GM21367 (cell line): ENCODE measurements at regions not wholly inside any gene's neighbourhood (a gene's known extent, or its start where the extent isn't known, plus 50 kb on each side); places are given as distances from the start of the nearest gene placed in this dataset.
"Not testable (repeated sequence)": the region's sequence is repeated elsewhere in the genome, so short reads cannot be mapped to it uniquely, and the experiment has no call there.

Experiments used
- ATAC-seq: cut with Tn5 transposase; IDR thresholded peaks from one replicate; pipeline ENCODE4 v1.9.1; 2021; ENCODE audit not compliant: unreplicated experiment

DNA sequence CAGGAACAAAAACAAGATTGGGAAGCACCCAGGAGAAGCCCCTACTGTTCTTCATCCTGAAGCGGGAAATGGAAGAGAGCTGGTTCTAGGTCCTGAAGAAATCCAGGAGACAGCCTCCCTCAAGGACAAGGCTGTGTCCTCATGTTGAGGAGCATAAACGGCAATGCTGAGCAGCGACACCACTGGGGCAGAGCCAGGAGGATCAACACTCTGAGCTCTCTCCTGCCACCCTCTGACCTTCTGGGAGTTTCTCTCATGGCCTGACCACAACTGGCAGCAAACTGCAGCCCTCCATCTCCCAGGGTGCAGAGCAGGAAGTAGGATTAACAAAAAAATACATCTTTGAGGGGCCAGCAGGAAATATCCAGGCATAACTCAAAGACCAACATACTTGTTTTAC, 1292.2 kb upstream of the TMEM132C start:
- no peak for ATAC-seq

DNA sequence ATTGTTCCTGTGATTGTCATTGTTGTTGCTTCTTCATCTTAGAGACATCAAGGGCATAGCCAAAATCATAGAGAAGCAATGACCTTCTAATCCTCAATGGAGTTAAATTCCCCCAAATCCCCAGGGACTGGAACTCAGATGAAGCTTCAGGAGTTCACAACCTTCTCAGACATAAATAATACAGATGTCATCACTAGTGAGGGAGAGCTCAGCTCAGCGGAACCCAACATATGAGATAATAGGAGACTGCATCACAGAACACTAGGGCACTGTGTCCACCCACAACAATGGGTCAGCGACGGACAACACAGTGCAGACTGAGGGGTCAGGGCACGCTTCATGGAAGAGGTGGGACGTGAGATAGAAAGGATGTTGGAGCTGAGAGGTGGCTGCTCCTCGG, 1290.4 kb upstream of the TMEM132C start:
- no peak for ATAC-seq

DNA sequence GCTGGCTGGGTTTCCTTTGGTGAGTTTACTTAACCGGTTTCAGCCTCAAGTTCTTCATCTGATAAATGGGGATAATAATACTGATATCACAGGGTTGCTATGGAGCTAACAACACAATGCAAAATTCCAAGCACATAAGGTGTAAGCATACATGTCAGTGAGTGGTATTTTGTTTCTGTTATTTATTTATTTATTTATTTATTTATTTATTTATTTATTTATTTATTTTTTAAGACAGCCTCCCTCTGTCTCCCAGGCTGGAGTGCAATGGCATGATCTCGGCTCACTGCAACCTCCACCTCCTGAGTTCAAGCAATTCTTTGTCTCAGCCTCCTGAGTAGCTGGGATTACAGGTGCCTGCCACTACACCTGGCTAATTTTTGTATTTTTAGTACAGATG, 1287.4 kb upstream of the TMEM132C start:
- not testable (repeated sequence) for ATAC-seq

DNA sequence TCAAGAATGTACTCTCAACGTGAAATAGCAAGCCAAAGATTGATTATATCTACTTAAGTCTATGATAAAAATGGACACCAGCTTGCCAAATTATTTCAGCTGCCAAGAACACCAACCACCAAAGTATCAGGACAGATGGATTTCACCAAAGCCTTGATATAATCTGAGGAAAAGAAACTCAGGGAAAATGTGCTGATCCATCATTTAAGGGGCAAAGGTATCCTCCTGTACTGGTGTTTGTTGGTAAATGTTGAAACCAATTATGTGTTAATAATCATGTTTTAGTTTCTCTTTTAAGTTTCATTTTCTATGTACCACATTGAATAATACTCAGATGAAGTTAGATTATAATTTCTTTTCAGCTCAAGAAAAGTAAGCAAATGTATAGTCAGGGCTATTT, 1284.3 kb upstream of the TMEM132C start:
- no peak for ATAC-seq

DNA sequence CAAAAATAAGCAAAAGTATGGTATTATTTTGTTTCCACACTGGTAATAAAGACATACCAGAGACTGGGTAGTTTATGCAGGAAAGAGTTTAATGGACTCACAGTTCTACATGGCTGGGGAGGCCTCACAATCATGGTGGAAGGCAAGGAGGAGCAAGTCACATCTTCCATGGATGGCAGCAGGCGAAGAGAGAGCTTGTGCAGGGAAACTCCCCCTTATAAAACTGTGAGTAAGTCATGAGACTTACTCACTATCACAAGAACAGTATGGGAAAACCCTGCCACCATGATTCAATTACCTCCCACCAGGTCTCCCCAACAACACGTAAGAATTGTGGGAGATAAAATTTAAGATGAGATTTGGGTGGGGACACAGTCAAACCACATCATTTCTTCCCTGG, 1283.2 kb upstream of the TMEM132C start:
- not testable (repeated sequence) for ATAC-seq

DNA sequence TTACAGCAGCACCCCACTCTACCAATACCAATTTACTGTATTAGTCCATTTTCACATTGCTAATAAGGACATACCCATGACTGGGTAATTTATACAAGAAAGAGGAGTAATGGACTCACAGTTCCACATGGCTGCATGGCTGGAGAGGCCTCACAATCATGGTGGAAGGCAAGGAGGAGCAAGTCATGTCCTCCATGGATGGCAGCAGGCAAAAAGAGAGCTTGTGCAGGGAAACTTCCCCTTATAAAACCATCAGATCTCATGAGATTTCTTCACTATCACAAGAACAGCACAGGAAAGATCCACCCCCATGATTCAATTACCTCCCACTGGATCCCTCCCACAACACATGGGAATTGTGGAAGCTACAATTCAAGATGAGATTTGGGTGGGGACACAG, 1281.3 kb upstream of the TMEM132C start:
- not testable (repeated sequence) for ATAC-seq

DNA sequence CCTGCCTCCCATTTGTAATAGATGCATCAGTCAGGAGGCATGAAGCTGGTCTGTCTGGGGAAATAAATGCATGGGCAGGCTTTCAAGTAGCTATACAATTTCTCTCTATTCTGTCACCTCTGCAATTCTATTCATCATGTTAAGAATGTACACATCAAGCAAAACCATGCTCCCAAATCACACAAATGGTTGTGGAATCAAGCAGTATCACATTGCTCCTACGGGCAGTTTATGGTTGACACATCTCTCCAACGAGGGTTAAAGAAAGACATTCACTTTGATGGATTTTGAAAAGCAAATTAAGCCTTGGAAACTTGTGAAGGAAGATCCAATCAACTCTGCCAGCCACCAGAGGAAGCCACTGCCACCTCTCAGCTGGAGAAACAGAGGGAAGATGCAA, 1277.4 kb upstream of the TMEM132C start:
- ATAC-seq = no peak

DNA sequence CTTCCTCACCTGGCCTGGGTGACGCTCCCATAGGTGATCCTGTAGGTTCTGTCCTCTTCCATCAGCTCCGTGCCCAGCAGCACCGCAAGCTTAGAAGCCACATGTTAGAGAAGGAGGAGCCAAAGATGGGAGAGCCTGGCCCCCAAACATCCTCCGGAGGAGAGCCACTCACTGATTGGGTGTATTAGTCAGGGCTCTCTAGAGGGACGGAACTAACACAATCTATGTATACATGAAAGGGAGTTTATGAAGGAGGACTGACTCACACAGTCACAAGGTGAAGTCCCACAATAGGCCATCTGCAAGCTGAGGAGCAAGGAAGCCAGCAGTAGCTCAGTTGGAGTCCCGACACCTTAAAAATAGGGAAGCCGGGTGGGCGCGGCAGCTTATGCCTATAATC, 1273.1 kb upstream of the TMEM132C start:
- no peak for ATAC-seq

DNA sequence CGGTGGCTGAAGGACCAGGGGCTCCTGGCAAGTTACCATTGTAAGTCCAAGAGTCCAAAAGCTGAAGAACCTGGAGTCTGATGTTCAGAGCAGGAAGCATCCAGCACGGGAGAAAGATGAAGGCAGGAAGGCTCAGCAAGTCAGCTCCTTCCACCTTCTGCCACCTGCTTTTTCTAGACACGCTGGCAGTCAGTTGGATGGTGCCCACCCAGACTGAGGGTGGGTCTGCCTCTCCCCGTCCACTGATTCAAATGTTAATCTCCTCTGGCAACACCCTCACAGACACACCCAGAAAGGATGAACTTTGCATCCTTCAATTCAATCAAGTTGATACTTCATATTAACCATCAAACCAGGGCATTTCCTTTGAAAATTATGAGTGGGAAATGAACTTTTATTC, 1272.4 kb upstream of the TMEM132C start:
- no peak for ATAC-seq

DNA sequence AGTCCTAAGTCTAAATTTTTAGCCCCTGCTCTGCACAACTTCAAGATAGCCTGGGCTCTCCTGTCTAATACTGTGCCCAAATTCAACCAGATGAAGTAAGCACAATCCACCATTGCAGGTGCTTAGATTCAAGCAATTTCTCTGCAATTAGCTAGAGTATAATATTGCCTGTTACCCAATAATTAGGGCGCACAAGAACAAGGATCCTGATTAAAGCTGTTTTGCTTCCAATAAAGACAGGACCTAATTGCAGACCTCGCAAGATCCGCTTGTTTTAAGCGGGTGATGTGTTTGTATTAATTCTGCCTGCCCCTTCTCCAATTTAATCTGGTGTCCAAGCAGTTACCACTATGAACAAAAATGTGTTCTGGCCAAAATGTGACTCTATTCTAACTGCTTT, 1268.9 kb upstream of the TMEM132C start:
- ATAC-seq = no peak

DNA sequence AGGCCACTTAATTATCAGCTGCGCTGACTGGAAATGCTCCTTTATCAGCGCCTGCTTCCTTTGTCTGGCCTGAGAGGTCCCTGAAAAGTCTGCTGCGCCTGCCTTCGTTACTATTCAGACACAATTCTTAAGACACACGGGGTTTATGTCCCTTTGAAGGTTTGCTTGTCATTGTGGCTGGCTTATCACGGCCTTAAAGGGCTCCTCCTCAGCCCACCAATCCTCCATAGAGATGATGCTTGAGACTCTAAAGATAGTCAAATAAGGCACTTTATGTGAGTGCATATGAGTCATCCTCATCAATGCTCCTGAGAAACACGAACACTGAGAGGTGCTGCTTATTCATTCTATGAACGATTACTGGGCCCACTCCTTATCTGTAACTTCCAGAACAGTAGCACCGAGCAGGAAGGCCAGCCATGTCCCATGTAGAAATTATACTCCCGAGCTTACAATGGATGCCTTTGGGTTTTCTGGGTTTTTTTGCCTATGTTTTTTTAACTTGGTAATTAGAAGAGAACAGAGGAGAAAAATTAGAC, 1268.2 kb upstream of the TMEM132C start:
- ATAC-seq = no peak

DNA sequence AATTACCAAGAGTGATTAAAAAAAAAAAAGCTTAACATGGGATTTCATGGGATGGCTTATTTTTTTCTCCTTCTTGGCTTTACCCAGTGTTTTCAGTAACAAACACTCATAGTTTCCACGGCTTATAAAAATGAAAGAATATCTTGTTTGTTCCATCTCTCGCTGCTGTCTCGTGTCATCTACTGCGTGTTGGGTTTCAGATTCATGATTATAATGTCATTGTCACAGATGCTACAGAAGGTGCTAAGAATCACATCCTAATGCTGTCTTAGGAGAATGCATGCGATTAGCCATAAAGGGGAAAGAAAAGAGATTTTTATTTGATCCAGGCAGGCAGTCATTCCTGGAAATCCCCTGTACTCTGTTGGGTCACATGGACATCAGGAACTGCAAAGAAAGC, 1267.6 kb upstream of the TMEM132C start:
- ATAC-seq = no peak

DNA sequence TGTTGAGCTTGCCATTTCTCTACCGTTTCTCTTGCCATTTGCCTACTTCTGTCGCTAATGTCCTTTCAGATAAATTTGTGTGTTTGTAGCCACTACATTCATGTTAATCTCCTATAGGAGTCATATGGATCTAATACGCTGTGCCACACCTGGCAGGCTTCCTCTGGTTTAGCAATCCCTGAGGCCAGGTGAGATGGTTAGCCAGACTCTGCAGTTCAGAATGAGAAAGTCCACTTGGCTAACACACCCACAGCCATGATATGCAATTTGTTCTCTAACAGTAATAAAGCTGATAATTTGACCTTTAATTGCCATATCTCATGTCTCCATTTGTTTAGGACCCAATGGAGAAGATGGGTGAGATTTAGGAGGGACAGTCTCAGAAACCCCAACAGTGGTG, 1261.6 kb upstream of the TMEM132C start:
- ATAC-seq = no peak

DNA sequence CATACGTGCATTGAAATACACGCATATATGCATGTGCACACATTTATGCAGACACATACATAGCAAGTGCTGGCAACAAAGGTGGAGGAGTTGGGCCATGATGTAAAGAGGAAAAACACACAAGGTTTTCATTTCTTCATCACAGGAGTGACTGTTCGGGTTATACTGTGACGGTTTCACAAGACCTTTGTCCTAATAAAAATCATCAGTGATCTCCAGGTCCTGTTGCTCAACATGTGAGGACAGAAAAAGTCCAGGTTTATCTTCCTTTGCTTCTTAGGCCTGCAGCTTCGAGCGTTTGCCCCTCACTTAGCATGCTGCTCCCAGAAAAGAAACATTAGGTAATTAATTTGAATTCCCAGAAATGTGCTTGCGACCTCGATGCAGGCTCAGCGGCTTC, 1260.0 kb upstream of the TMEM132C start:
- ATAC-seq = no peak

DNA sequence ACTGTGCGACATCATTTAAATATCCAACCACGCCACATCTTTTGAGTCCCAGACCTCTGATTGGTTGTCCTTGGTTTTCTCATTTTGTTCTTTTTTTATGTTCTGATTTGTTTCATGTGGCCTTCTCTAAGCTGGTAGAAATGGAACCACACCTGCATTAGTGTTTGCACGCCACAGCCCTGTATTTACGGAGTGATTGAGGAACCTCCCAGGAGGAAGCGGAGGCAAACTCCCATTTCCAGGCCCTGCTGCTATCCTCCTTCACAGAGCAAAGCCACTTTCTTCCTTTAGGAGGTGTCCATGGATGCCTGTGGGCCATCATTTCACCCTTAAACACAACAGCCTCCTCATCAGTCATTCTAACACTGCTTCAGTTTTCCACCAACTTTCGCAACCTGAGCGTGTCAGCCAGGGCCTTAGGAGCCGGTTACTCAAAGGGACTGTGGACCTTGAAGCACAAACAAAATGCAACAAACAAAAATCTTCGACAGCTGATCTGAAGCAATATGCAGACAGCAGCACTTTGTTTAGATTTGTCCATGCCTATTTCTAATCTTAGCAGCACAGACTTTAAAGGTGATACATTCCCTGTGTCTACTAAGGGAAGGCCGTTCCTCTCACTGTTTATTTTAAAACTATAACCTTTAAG, 1258.1 kb upstream of the TMEM132C start:
- ATAC-seq = no peak

DNA sequence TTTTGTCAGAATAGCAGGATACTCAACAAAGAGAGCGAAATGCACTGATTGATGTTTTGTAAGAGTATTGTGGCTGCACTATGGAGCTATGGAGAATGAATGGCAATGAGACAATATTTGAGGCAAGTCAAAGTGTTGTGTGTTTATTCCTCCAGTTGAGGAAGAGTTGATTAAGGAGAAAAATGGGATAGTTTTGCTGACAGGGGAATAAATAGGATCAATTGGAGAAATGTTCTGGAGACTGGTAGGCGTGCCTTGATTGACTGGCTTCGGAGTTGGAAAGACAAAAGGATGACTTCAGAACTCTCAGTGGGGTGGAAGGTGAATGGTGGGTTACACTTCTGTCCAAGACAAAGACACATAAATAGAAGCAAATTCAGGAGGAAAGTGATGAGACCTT, 1254.9 kb upstream of the TMEM132C start:
- ATAC-seq = no peak

DNA sequence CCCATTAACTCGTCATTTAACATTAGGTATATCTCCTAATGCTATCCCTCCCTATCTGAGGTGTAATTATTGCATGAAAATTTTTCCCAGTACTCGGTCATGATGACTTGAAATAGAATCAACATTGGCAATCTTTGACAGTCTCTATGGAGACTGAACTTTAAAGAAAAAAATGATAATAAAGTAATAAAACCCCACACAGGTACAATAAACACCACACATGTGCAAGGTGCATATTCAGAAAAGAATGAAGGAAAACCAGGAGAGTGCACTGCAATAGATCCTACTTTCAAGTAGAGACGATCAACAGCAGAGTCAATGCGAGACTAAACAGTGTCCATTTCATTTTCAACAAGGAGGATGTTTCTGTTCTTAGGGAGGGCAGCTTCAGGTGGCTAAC, 1253.8 kb upstream of the TMEM132C start:
- ATAC-seq = no peak

DNA sequence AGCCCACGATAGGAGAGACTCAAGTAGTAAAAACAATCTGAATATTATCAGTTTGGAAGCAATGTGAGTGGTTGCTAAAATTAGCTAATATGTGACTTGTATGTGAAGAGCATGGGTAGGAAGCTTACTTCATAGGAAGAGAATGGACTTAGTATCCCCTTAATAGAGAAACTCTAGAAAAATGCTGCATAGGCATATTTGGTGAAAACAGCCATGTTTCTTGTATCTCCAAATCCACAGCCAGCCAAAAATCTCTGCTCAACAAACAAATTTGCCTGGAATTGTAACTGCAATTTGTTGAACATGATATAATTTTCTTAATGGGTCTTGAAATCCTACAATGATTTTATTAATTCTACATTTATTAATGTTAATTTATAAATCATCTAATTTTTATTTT, 1252.9 kb upstream of the TMEM132C start:
- no peak for ATAC-seq

DNA sequence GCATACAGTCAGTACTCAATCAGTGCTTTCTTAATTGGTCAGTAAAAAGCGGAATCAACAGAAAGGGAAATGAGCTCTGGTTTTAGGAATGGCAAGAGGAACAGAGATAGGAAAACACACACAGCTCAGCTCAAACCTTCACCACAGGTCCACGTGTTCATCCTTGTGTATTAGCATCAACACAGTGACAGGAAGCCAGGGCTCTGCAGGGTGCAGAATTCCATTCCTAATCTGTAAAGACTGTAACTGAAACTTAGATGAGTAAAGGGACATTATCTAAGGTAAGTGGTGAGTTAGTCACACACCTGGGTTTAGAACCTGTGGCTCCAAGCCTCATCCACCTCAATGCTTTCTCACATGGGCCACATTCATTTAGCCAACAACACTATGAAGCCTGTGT, 1242.2 kb upstream of the TMEM132C start:
- ATAC-seq = no peak

DNA sequence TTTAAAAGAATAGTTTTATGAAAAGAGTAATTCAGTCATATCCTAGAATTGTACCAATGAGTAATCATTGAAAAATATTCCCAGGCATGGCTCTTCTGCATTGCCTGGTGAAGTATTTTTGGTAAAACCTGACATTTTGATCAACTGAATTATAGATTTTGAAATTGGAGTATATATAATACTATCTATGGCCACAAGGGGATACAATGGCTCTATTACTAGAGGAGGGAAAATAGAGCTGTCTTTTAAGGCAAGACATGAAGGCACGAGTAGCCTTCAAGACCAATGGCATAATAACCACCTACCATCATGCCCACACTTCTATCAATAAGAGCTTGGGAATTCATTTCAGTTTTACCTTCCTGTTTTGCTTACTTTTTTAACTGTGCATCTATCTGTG, 1241.4 kb upstream of the TMEM132C start:
- ATAC-seq = no peak

DNA sequence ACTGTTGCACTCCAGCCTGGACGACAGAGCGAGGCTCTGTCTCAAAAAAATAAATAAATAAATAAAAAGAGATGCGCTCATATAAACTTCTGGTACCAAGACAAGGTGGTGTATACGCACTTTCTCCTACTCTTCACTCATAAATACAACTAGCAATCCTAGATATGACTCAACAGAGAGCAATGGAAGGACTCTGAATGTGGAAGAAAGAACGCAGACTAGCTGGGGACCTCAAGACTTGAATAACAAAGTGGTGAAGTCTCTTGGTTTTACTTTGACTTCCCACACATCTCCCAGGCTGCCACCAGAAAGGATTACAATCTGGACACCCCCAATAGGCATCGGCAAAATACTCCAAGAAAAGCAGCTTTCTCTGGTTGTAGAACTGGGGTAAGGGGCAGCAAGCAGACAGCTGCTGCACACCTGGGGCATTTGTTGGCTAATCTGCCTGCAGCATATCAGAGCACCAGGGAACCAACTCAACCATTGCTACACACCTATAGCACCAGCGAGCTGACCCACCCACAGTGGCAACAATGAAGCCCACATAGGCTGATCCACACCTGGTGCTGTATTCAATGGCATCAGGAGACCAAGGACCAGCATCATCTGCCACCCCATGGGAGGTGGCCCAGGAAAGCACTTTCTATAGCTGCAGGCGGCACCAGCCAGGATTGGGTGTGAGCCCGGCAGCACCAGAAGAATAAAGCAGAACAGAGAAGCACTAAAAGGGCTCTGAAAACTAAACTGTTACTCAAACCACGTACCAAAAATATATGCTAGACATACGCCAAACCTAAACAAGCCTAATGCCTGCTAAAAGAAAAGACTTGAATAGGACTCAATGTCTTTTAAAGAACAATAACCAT, 1231.7 kb upstream of the TMEM132C start:
- ATAC-seq = no peak

DNA sequence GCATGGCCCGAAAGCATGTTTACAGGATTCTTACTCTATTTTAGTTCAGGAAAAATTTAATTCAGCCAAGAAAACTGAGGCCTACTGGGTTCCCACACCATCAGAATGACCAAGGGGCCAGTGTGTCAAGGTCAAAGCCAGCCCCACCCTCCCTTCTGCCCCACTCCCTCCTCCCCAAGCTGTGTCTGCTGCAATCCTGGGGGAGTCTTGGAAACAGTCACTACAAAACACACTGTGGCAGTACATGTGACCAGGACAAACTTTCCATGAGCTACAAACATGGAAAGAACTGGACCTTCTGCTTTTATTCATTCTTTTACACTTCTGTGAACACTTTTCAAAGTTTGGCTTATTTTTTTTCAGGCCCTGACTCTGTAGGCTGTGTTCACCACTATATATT, 1228.8 kb upstream of the TMEM132C start:
- ATAC-seq = no peak
